ENCODE measurements at regions not wholly inside any gene's neighbourhood (a gene's known extent, or its start where the extent isn't known, plus 50 kb on each side); places are given as distances from the start of the nearest gene placed in this dataset.

- Histone ChIP-seq H3K4me3 (ENCODE audit: low read depth, low read length) (no peak overlapping the region), H3K36me3 (ENCODE audit: control insufficient read depth, insufficient read depth, low read length) (no peaks in the 10 kb centered on the region), H3K9ac (ENCODE audit: low read depth, low read length) (no peak overlapping the region), H3K4me1 (ENCODE audit: control insufficient read depth, insufficient read depth, low read length) (no peaks in the 10 kb centered on the region), H3K9me3 (ENCODE audit: control insufficient read depth, insufficient read depth, low read length) (no peaks in the 10 kb centered on the region), H3K27ac (ENCODE audit: low read depth, low read length) (no peak overlapping the region), H3K27me3 (ENCODE audit: control insufficient read depth, insufficient read depth, low read length) (no peaks in the 10 kb centered on the region)
Measured at GRCh38 chr5:18057725-18058124, 423.5 kb downstream of the TAF11L14 start.

GRCh38 chr5:18067615-18068014 lies 433.4 kb downstream of the TAF11L14 start:
- no peak overlapping the region for H3K4me3 ChIP-seq (ENCODE audit: low read depth, low read length)
- no peak overlapping the region for H3K9ac ChIP-seq (ENCODE audit: low read depth, low read length)
- no peaks in the 10 kb centered on the region for H3K4me1 ChIP-seq (ENCODE audit: control insufficient read depth, insufficient read depth, low read length)
- no peaks in the 10 kb centered on the region for H3K27me3 ChIP-seq (ENCODE audit: control insufficient read depth, insufficient read depth, low read length)
- no peak overlapping the region for H3K27ac ChIP-seq (ENCODE audit: low read depth, low read length)
- H3K9me3 ChIP-seq (ENCODE audit: control insufficient read depth, insufficient read depth, low read length) = no peaks in the 10 kb centered on the region
- H3K36me3 ChIP-seq (ENCODE audit: control insufficient read depth, insufficient read depth, low read length) = no peaks in the 10 kb centered on the region

- H3K4me3 ChIP-seq (ENCODE audit: low read depth, low read length) = no peak overlapping the region
- no peak overlapping the region for H3K9ac ChIP-seq (ENCODE audit: low read depth, low read length)
- H3K27me3 ChIP-seq (ENCODE audit: control insufficient read depth, insufficient read depth, low read length) = no peaks in the 10 kb centered on the region
- H3K4me1 ChIP-seq (ENCODE audit: control insufficient read depth, insufficient read depth, low read length) = no peaks in the 10 kb centered on the region
- H3K9me3 ChIP-seq (ENCODE audit: control insufficient read depth, insufficient read depth, low read length) = no peaks in the 10 kb centered on the region
- H3K36me3 ChIP-seq (ENCODE audit: control insufficient read depth, insufficient read depth, low read length) = no peaks in the 10 kb centered on the region
- H3K27ac ChIP-seq (ENCODE audit: low read depth, low read length) = no peak overlapping the region
Measured at GRCh38 chr5:18068826-18069225, 434.6 kb downstream of the TAF11L14 start.

DNA sequence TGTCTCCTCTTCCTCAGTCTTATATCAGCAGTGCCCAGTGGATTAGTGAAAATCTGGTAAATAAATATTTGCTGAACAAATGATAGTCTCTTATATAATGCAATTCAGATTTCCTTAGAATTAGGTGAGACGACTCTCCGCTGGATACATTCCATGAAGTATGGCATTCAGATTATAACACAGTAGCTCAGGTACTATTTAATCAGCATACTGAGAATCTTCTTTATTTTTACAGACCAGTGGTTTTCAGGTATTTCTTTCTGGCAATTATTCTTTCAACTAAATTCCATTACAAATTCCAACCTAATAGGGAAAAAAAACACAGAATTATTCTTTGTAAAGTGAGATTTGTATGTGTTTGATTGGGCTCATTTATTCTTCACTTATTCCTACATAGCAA lies 435.5 kb downstream of the TAF11L14 start:
- H3K27ac ChIP-seq (ENCODE audit: low read depth, low read length) = no peak overlapping the region
- H3K4me3 ChIP-seq (ENCODE audit: low read depth, low read length) = no peak overlapping the region
- H3K9me3 ChIP-seq (ENCODE audit: control insufficient read depth, insufficient read depth, low read length) = no peaks in the 10 kb centered on the region
- H3K4me1 ChIP-seq (ENCODE audit: control insufficient read depth, insufficient read depth, low read length) = no peaks in the 10 kb centered on the region
- no peak overlapping the region for H3K9ac ChIP-seq (ENCODE audit: low read depth, low read length)
- no peaks in the 10 kb centered on the region for H3K27me3 ChIP-seq (ENCODE audit: control insufficient read depth, insufficient read depth, low read length)
- H3K36me3 ChIP-seq (ENCODE audit: control insufficient read depth, insufficient read depth, low read length) = no peaks in the 10 kb centered on the region

DNA sequence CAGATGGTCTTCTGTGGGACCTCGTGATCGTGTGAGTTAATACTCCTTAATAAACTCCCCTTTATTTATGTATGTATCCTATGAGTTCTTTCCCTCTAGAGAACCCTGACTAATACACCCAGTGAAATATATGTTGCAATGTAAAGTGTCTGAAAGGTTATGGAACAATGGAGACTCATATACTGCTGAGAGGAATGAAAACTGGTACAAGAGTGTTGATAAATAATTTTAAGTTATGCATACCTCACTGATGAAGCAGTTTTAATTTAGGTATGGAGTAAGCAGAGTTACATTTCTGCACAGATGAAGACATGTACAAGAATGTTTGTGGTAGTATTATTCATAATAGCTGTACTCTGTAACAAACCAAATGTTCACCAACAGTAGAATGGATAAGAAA lies 438.3 kb downstream of the TAF11L14 start:
- no peak overlapping the region for H3K27ac ChIP-seq (ENCODE audit: low read depth, low read length)
- no peak overlapping the region for H3K9ac ChIP-seq (ENCODE audit: low read depth, low read length)
- H3K4me1 ChIP-seq (ENCODE audit: control insufficient read depth, insufficient read depth, low read length) = no peaks in the 10 kb centered on the region
- no peak overlapping the region for H3K4me3 ChIP-seq (ENCODE audit: low read depth, low read length)
- no peaks in the 10 kb centered on the region for H3K27me3 ChIP-seq (ENCODE audit: control insufficient read depth, insufficient read depth, low read length)
- H3K36me3 ChIP-seq (ENCODE audit: control insufficient read depth, insufficient read depth, low read length) = no peaks in the 10 kb centered on the region
- H3K9me3 ChIP-seq (ENCODE audit: control insufficient read depth, insufficient read depth, low read length) = no peaks in the 10 kb centered on the region

DNA sequence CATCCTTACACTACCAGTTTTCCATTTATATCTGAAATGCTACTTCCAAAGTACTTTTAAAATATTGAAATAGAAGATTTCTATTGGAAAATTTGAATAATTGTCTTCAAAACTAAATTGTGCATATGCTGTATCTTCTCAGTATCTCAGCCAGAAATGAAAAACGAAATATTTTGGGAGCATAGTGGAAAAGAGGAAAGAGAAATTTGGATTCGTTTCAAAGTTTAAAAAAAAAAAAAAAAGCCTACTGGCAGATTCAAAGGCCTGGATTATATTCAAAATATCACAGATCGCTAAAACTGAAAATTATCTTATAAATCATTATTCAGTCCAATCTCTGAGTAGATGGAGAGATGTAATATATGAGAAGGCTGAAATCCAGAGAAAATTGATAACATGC lies 440.7 kb downstream of the TAF11L14 start:
- no peaks in the 10 kb centered on the region for H3K9me3 ChIP-seq (ENCODE audit: control insufficient read depth, insufficient read depth, low read length)
- no peaks in the 10 kb centered on the region for H3K27me3 ChIP-seq (ENCODE audit: control insufficient read depth, insufficient read depth, low read length)
- no peak overlapping the region for H3K4me3 ChIP-seq (ENCODE audit: low read depth, low read length)
- no peaks in the 10 kb centered on the region for H3K36me3 ChIP-seq (ENCODE audit: control insufficient read depth, insufficient read depth, low read length)
- no peaks in the 10 kb centered on the region for H3K4me1 ChIP-seq (ENCODE audit: control insufficient read depth, insufficient read depth, low read length)
- no peak overlapping the region for H3K27ac ChIP-seq (ENCODE audit: low read depth, low read length)
- H3K9ac ChIP-seq (ENCODE audit: low read depth, low read length) = no peak overlapping the region

GRCh38 chr5:18078157-18078556 lies 443.9 kb downstream of the TAF11L14 start:
- H3K27ac ChIP-seq (ENCODE audit: low read depth, low read length) = no peak overlapping the region
- no peaks in the 10 kb centered on the region for H3K9me3 ChIP-seq (ENCODE audit: control insufficient read depth, insufficient read depth, low read length)
- H3K4me3 ChIP-seq (ENCODE audit: low read depth, low read length) = no peak overlapping the region
- H3K9ac ChIP-seq (ENCODE audit: low read depth, low read length) = no peak overlapping the region
- H3K27me3 ChIP-seq (ENCODE audit: control insufficient read depth, insufficient read depth, low read length) = no peaks in the 10 kb centered on the region
- H3K36me3 ChIP-seq (ENCODE audit: control insufficient read depth, insufficient read depth, low read length) = no peaks in the 10 kb centered on the region
- no peaks in the 10 kb centered on the region for H3K4me1 ChIP-seq (ENCODE audit: control insufficient read depth, insufficient read depth, low read length)

DNA sequence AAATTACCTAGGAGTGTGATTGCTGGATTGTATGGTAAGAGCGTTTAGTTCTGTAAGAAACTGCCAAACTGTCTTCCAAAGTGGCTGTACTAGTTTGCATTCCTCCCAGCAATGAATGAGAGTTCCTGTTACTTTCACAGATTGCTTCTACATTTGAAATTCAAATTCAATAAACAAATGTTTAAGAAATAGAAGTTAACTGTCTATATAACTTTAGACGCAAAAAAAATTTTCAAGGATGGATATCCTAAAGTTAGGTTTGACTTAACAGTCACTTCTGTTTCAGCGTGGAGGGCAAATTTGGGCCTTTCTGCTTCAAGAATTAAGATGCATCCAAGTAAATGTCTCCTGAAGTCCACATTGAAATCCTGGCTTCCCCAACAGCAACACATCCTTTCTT lies 445.6 kb downstream of the TAF11L14 start:
- no peaks in the 10 kb centered on the region for H3K36me3 ChIP-seq (ENCODE audit: control insufficient read depth, insufficient read depth, low read length)
- no peak overlapping the region for H3K27ac ChIP-seq (ENCODE audit: low read depth, low read length)

GRCh38 chr5:18088020-18088579 lies 453.8 kb downstream of the TAF11L14 start:
- H3K27ac ChIP-seq (ENCODE audit: low read depth, low read length) = no peak overlapping the region
- H3K9ac ChIP-seq (ENCODE audit: low read depth, low read length) = no peak overlapping the region
- H3K4me3 ChIP-seq (ENCODE audit: low read depth, low read length) = no peak overlapping the region
- no peaks in the 10 kb centered on the region for H3K27me3 ChIP-seq (ENCODE audit: control insufficient read depth, insufficient read depth, low read length)
- peaks cover 4% of the 10 kb centered on the region; the same call in 1 of the 2 replicates for H3K4me1 ChIP-seq (ENCODE audit: control insufficient read depth, insufficient read depth, low read length)
- no peaks in the 10 kb centered on the region for H3K36me3 ChIP-seq (ENCODE audit: control insufficient read depth, insufficient read depth, low read length)
- H3K9me3 ChIP-seq (ENCODE audit: control insufficient read depth, insufficient read depth, low read length) = no peaks in the 10 kb centered on the region

More for the DNA sequence above, 445.6 kb downstream of the TAF11L14 start:
- Histone ChIP-seq H3K27me3 (ENCODE audit: control insufficient read depth, insufficient read depth, low read length) (no peaks in the 10 kb centered on the region), H3K9me3 (ENCODE audit: control insufficient read depth, insufficient read depth, low read length) (no peaks in the 10 kb centered on the region), H3K4me3 (ENCODE audit: low read depth, low read length) (no peak overlapping the region), H3K9ac (ENCODE audit: low read depth, low read length) (no peak overlapping the region), H3K4me1 (ENCODE audit: control insufficient read depth, insufficient read depth, low read length) (no peaks in the 10 kb centered on the region)

- H3K9ac ChIP-seq (ENCODE audit: low read depth, low read length) = no peak overlapping the region
- no peaks in the 10 kb centered on the region for H3K36me3 ChIP-seq (ENCODE audit: control insufficient read depth, insufficient read depth, low read length)
- no peaks in the 10 kb centered on the region for H3K27me3 ChIP-seq (ENCODE audit: control insufficient read depth, insufficient read depth, low read length)
- no peaks in the 10 kb centered on the region for H3K9me3 ChIP-seq (ENCODE audit: control insufficient read depth, insufficient read depth, low read length)
- no peak overlapping the region for H3K4me3 ChIP-seq (ENCODE audit: low read depth, low read length)
- no peak overlapping the region for H3K27ac ChIP-seq (ENCODE audit: low read depth, low read length)
- peaks cover 4% of the 10 kb centered on the region; the same call in 1 of the 2 replicates for H3K4me1 ChIP-seq (ENCODE audit: control insufficient read depth, insufficient read depth, low read length)
Measured at GRCh38 chr5:18090177-18090576, 455.9 kb downstream of the TAF11L14 start.

DNA sequence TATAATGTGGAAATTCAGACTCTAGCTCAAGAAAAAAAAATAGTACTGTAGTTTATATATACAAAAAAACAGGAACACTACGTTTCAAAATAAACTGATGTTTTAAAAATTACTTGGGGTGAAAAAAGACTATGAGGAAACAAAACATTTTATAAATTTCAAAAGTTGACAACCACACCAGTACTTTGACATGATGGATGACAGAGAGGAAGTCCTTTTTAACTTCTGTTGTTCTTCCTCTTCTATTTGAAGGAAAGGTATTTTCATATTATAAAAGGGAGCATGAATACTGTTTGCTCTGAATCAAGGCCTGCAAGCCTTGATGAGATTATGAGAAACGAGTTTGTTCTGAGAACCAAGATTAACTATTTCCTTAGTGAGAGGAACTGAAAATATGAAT lies 456.9 kb downstream of the TAF11L14 start:
- H3K36me3 ChIP-seq (ENCODE audit: control insufficient read depth, insufficient read depth, low read length) = no peaks in the 10 kb centered on the region
- H3K9ac ChIP-seq (ENCODE audit: low read depth, low read length) = no peak overlapping the region
- H3K4me3 ChIP-seq (ENCODE audit: low read depth, low read length) = no peak overlapping the region
- H3K4me1 ChIP-seq (ENCODE audit: control insufficient read depth, insufficient read depth, low read length) = peaks cover 7% of the 10 kb centered on the region; the same call in 1 of the 2 replicates
- no peak overlapping the region for H3K27ac ChIP-seq (ENCODE audit: low read depth, low read length)
- no peaks in the 10 kb centered on the region for H3K9me3 ChIP-seq (ENCODE audit: control insufficient read depth, insufficient read depth, low read length)
- no peaks in the 10 kb centered on the region for H3K27me3 ChIP-seq (ENCODE audit: control insufficient read depth, insufficient read depth, low read length)

DNA sequence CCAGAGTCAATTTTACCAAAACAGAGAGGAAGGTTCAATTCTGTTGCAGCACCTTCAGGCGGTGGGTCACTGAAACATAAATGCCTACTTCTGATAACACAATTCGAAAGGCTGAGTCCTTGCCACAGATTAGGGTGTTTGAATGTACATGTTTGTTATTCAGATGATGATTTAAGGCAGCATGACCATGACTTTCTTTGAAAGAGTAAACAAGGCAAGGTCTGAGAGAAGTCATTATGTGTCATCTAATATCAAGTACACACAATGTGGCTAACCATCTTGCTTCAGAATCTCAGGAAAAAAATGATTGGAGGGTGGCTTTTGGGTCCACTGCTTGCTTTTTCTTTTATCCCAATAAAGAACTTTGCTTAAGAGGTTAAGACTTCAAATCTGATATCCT lies 457.5 kb downstream of the TAF11L14 start:
- peaks cover 7% of the 10 kb centered on the region; the same call in 1 of the 2 replicates for H3K4me1 ChIP-seq (ENCODE audit: control insufficient read depth, insufficient read depth, low read length)
- no peaks in the 10 kb centered on the region for H3K36me3 ChIP-seq (ENCODE audit: control insufficient read depth, insufficient read depth, low read length)
- no peak overlapping the region for H3K4me3 ChIP-seq (ENCODE audit: low read depth, low read length)
- H3K27me3 ChIP-seq (ENCODE audit: control insufficient read depth, insufficient read depth, low read length) = no peaks in the 10 kb centered on the region
- H3K9me3 ChIP-seq (ENCODE audit: control insufficient read depth, insufficient read depth, low read length) = no peaks in the 10 kb centered on the region
- no peak overlapping the region for H3K9ac ChIP-seq (ENCODE audit: low read depth, low read length)
- H3K27ac ChIP-seq (ENCODE audit: low read depth, low read length) = no peak overlapping the region
